Activated CD4-positive, alpha-beta T cell treated with anti-CD3 and anti-CD28 coated beads, Interleukin-2, amount 50 U/mL, for 16 hours (primary cell): ENCODE measurements at regions not wholly inside any gene's neighbourhood (a gene's known extent, or its start where the extent isn't known, plus 50 kb on each side); places are given as distances from the start of the nearest gene placed in this dataset.

Experiments
- DNase-seq: peaks from one replicate; pipeline ENCODE4 v3.0.0-alpha.2; 2020

- DNase-seq, result no peak
These were observed 59.4 kb upstream of the FTH1 start for GRCh38 chr11:62026739-62027370.

- peak; percentile 88 for DNase-seq
These were observed 58.2 kb upstream of the FTH1 start for GRCh38 chr11:62025487-62026105.

DNA sequence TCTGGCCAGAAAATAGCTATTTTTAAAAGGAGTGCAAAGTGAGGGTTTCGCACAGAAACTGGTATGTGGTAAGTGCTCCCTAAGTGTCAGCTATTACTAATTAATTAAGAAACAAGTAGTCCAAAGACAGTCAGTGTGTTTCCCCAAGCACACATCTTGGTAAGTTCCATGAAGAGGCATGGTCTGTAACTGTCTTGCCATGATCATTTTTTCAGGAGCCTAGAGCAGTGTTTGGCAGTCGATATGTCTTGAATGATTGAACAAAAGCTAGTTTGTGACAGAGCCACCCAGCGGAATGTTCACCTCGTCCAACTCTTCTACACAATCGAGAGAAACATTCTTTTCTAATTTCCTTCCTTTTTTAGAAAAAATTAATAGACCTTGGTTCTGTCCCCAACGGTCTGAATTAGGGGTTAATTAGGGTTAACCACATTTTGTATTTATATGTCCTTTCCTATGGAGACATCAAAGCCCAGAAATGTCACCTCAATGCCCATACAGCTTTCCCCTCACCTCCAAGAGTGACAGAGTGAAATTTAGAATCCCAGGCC lies 57.6 kb upstream of the FTH1 start:
- DNase-seq, result no peak

- no peak for DNase-seq
These were observed 54.8 kb upstream of the FTH1 start for GRCh38 chr11:62022211-62022610.

- DNase-seq, result no peak
These were observed 53.2 kb upstream of the FTH1 start for GRCh38 chr11:62020661-62021060.

DNA sequence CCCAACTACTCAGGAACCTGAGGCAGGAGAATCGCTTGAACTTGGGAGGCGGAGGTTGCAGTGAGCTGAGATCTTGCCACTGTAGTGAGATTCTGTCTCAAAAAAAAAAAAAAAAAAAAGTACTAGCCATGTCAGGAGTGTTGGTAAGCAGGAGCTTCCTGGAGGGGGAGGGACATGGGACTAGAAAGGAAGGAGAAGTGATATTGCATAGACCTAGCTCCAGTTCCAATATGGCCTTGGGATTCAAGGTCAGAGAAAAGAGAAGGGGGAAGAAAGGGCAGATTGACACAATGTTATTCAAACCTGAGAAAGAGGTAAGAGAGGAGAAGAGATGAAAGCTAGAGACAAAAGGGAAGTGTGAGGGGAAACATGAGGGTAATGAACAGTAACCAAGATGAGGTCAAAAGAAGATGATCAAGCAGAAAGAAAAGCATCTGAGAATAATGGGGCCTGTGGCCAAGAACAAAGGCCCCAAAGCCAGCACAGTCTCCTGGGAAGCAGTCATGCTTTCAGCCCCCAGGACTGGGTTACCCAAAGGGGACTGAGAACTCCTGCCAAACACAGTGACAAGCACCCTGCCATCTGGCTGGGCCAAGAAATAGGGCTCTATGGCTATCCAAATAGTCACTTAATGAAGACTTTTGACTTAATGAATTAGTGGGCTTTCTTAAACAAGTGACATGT lies 51.7 kb upstream of the FTH1 start:
- DNase-seq, result no peak

- no peak for DNase-seq
These were observed 50.6 kb upstream of the FTH1 start for GRCh38 chr11:62017878-62018655.
